Neural crest cell (in vitro differentiated cells): ENCODE measurements at regions not wholly inside any gene's neighbourhood (a gene's known extent, or its start where the extent isn't known, plus 50 kb on each side); places are given as distances from the start of the nearest gene placed in this dataset.

Experiments
- DNase-seq: peaks from one replicate; pipeline ENCODE4 v3.0.0; 2021; ENCODE audit warnings: low read depth, mixed read lengths, low spot score
- H3K27ac Mint-ChIP-seq: one replicate; pipeline ENCODE4 v1.8.0; 2021; ENCODE audit warnings: mild to moderate bottlenecking, mixed read lengths; ENCODE audit not compliant: unreplicated experiment
- H3K27me3 Mint-ChIP-seq: 2 replicates; pipeline ENCODE4 v1.8.0; 2021; ENCODE audit warnings: low read depth, mild to moderate bottlenecking, mixed read lengths
- H3K36me3 Mint-ChIP-seq: 2 replicates; pipeline ENCODE4 v1.8.0; 2021; ENCODE audit warnings: low read depth, mild to moderate bottlenecking, mixed read lengths
- H3K4me1 Mint-ChIP-seq: 2 replicates; pipeline ENCODE4 v1.8.0; 2021; ENCODE audit warnings: mixed read lengths
- H3K4me3 Mint-ChIP-seq: one replicate; pipeline ENCODE4 v1.8.0; 2021; ENCODE audit warnings: mild to moderate bottlenecking, mixed read lengths
- H3K9me3 Mint-ChIP-seq: 2 replicates; pipeline ENCODE4 v1.8.0; 2021; ENCODE audit warnings: mixed read lengths
- CTCF ChIP-seq: fragments of 200-600 bp; sonication (generic); conservative IDR thresholded peaks from 2 replicates; pipeline ENCODE4 v1.5.0; 2021; ENCODE audit warnings: antibody characterized with exemption, mild to moderate bottlenecking

GRCh38 chr3:103617961-103618360, 1183.1 kb downstream of the ZPLD1 start:
- no peak for TF ChIP-seq CTCF
- H3K27ac Mint-ChIP-seq, result no peak overlapping the region

GRCh38 chr3:103624271-103624670, 1189.5 kb downstream of the ZPLD1 start:
- no peak overlapping the region for H3K27ac Mint-ChIP-seq
- H3K4me1 Mint-ChIP-seq, result no peaks in the 10 kb centered on the region
- no peak overlapping the region for H3K4me3 Mint-ChIP-seq
- H3K9me3 Mint-ChIP-seq, result peaks cover 4% of the 10 kb centered on the region
- DNase-seq, result no peak
- H3K36me3 Mint-ChIP-seq, result no peaks in the 10 kb centered on the region
- no peak for TF ChIP-seq CTCF
- no peaks in the 10 kb centered on the region for H3K27me3 Mint-ChIP-seq

More at GRCh38 chr3:103617961-103618360, 1183.1 kb downstream of the ZPLD1 start:
- DNase-seq, result no peak
- Mint-ChIP-seq H3K27me3 (no peaks in the 10 kb centered on the region), H3K4me1 (no peaks in the 10 kb centered on the region), H3K36me3 (no peaks in the 10 kb centered on the region), H3K9me3 (peaks cover 4% of the 10 kb centered on the region), H3K4me3 (no peak overlapping the region)

- H3K4me3 Mint-ChIP-seq, result no peak overlapping the region
- peaks cover 9% of the 10 kb centered on the region for H3K9me3 Mint-ChIP-seq
- DNase-seq, result no peak
- H3K36me3 Mint-ChIP-seq, result peaks cover 8% of the 10 kb centered on the region
- H3K27me3 Mint-ChIP-seq, result no peaks in the 10 kb centered on the region
- TF ChIP-seq CTCF, result no peak
- no peaks in the 10 kb centered on the region for H3K4me1 Mint-ChIP-seq
- H3K27ac Mint-ChIP-seq, result no peak overlapping the region
Measured at GRCh38 chr3:103629391-103629790, 1194.6 kb downstream of the ZPLD1 start.

GRCh38 chr3:103644450-103644849, 1209.6 kb downstream of the ZPLD1 start:
- H3K36me3 Mint-ChIP-seq, result no peaks in the 10 kb centered on the region
- no peak overlapping the region for H3K4me3 Mint-ChIP-seq
- no peaks in the 10 kb centered on the region for H3K9me3 Mint-ChIP-seq
- H3K4me1 Mint-ChIP-seq, result no peaks in the 10 kb centered on the region
- no peak for DNase-seq
- no peaks in the 10 kb centered on the region for H3K27me3 Mint-ChIP-seq
- H3K27ac Mint-ChIP-seq, result no peak overlapping the region
- no peak for TF ChIP-seq CTCF

- DNase-seq, result no peak
- Mint-ChIP-seq H3K4me1 (no peaks in the 10 kb centered on the region), H3K36me3 (no peaks in the 10 kb centered on the region), H3K4me3 (no peak overlapping the region), H3K27ac (no peak overlapping the region), H3K27me3 (no peaks in the 10 kb centered on the region), H3K9me3 (no peaks in the 10 kb centered on the region)
- TF ChIP-seq CTCF, result no peak
Measured at GRCh38 chr3:103653996-103654395, 1219.2 kb downstream of the ZPLD1 start.

GRCh38 chr3:103657756-103658155, 1222.9 kb downstream of the ZPLD1 start:
- no peaks in the 10 kb centered on the region for H3K36me3 Mint-ChIP-seq
- H3K9me3 Mint-ChIP-seq, result no peaks in the 10 kb centered on the region
- H3K27ac Mint-ChIP-seq, result no peak overlapping the region
- H3K4me3 Mint-ChIP-seq, result no peak overlapping the region
- H3K27me3 Mint-ChIP-seq, result no peaks in the 10 kb centered on the region
- no peak for DNase-seq
- H3K4me1 Mint-ChIP-seq, result no peaks in the 10 kb centered on the region
- TF ChIP-seq CTCF, result no peak
